ENCODE measurements at regions not wholly inside any gene's neighbourhood (a gene's known extent, or its start where the extent isn't known, plus 50 kb on each side); places are given as distances from the start of the nearest gene placed in this dataset.
A peak's percentile ranks its signal among the peaks of the same experiment; 100 is the strongest.

DNA sequence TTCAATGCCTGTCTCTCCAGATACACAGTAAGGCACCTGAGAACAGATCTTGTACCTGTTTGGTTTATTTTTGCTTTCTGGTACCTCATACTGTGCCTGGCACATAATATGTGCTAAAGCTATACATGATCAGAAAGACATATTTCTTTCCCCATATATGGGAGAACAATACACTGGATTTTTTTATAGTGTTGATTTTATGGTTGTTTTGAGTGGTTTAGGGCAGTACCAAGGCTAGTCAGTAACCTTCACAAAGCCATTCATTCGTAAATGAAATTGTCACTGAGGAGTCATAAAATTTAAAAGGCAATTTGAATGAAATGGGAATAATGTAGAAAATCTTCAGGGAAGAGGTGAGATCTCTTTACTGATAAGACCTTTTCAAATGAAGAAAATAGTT is 810.2 kb downstream of the TUSC7 start:
- DNase-seq: no peak

DNA sequence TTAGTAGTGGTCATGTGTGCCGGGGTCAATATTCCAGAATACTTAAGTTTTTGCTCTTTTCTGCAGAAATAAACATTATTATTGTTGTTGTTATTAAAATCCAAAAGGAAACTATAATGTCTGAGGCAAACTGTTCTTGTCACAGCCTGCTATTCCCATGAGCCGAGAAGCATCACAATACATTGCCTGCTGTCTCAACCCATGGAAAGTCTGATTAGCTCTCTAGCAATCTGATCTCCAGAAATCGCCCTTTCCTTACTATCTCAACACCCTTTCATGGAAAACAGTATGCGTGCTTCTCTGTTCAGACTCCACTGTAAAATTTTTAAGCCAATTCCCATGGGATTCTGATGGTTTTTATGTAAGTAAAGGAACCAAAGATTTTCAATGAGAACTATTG is 811.0 kb downstream of the TUSC7 start:
- DNase-seq: no peak

- no peak for DNase-seq
These were observed 813.8 kb downstream of the TUSC7 start for GRCh38 chr3:117523418-117523817.

DNA sequence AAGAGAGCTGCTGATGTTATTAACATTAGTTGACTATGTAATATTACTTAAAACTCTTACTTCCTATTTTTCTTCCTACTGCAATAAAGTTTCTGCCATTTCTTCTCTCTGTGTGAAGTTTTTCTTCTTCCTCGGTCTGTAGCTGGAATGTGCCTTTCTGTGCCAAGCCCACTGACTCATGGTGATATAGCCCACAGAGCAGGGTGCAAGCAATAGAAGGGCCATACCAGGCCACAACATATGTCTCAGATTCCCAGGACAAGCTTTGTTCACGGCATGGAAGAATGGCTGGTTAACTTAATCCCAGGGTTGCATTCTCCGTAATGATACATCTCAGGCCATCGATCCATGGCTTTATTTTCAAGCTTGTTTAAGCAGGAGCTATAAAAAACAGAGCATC is 815.3 kb downstream of the TUSC7 start:
- DNase-seq: no peak

GRCh38 chr3:117526470-117527079 is 817.0 kb downstream of the TUSC7 start:
- DNase-seq: peak; percentile 41

GRCh38 chr3:117527346-117527745 is 817.8 kb downstream of the TUSC7 start:
- no peak for DNase-seq

DNA sequence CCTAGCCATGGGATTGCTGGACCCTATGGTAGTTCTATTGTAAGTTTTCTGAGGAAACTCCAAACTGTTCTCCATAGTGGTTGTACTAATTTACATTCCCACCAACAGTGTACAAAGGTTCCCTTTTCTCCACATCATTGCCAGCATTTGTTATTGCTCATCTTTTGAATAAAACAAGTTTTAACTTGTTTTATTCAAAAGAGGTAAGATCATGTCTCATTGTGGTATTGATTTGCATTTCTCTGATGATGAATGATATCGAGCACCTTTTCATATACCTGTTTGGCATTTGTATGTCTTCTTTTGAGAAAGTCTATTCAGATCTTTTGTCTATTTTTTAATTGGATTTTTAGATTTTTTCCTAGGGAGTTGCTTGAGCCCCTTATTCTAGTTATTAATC is 819.1 kb downstream of the TUSC7 start:
- DNase-seq: no peak

GRCh38 chr3:117531078-117531767 is 821.6 kb downstream of the TUSC7 start:
- DNase-seq: no peak

GRCh38 chr3:117532268-117532667 is 822.7 kb downstream of the TUSC7 start:
- no peak for DNase-seq

- no peak for DNase-seq
These were observed 824.6 kb downstream of the TUSC7 start for GRCh38 chr3:117534138-117534537.

DNA sequence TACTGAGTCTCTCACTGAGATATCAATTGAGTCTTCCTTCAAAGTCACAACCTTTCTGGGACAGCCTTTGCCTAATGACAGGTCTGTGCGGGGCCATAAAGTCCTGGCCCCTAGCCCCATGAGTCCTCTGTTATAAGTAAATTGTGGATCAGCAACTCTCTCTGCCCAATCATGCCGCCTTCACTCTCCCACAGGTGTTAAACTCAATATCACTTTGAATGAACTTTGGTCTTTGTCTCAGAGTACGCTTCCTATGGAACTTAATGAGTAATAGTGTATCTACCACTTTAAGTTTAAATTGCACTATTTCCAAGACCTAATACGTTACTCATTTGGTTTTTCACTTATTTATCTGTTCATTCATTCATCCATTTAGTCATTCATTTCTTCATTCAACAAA is 826.4 kb downstream of the TUSC7 start:
- no peak for DNase-seq

DNA sequence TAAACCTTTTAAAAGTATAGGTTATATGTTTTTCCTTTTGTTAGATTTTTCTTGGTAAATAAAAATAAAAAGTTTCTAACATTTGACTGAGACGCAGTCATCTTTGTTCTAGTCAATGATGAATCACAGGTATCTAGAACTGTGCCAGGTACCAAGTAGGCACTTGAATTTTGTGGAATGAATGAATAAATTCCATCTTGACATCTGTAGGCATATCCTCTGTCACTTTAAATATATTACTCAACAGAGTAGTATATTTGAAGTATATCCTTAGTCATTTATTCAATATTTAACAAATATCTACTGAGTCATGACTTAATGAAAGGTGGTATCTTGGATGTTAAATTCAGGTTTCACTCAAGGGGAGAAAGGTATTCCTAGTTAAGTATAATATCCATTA is 828.4 kb downstream of the TUSC7 start:
- DNase-seq: no peak

GRCh38 chr3:117539729-117540128 is 830.1 kb downstream of the TUSC7 start:
- no peak for DNase-seq

DNA sequence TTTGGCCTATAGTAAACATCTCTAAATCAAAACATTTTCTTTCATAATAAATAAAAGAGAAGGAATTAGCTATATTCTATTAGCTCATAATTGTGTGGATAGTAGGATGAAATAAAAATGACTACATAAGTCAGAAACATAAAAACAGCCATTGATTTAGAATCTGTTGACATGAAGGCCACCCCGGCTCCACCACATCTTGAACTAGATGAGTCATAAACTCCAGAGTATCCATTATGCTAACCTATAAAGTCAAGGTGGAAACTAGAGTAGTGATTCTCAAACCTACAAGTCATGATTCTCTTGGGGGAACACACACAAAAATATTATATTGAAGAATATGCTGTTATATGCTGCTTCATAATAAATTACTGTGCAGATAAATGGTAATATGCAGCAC is 831.0 kb downstream of the TUSC7 start:
- no peak for DNase-seq

GRCh38 chr3:117541721-117542120 is 832.1 kb downstream of the TUSC7 start:
- no peak for DNase-seq

DNA sequence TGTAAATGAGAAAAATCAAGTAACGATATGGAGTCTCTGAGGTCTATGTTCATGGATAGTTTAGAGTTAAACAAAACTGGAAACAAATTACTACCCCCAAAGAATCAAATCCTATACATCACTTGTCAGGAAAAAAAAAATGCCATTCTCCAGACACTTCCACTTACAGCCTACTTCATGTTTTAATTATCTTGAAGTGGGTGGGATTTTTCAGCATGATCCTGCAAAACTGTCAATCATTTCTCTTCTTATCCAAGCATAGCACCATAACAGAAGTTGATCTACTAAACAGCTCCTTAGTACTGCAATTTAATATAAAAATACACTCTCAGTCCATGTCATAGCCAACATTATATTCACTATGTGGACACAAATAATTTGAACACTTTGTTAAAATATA is 833.9 kb downstream of the TUSC7 start:
- no peak for DNase-seq

- no peak for DNase-seq
These were observed 835.9 kb downstream of the TUSC7 start for GRCh38 chr3:117545484-117545883.

GRCh38 chr3:117547956-117548550 is 838.5 kb downstream of the TUSC7 start:
- DNase-seq: no peak

DNA sequence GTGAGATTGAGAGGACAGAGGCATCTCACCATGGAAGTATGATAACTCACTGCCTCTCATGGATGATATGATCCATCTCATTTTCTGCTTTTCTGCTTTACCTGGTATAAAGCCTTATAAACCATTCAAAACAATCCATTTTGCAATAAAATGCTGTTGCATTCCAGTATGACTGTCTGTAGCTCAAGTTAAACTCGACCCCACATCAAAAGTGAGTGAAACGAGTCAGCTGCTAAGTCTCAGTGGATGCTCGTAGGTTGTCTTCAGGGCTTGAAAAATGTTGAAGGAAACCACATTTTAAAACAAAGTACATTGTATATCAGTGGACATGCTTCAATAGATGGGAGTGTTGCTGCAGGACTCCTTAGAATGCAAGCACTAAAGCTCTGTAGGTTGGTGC is 839.0 kb downstream of the TUSC7 start:
- DNase-seq: no peak

DNA sequence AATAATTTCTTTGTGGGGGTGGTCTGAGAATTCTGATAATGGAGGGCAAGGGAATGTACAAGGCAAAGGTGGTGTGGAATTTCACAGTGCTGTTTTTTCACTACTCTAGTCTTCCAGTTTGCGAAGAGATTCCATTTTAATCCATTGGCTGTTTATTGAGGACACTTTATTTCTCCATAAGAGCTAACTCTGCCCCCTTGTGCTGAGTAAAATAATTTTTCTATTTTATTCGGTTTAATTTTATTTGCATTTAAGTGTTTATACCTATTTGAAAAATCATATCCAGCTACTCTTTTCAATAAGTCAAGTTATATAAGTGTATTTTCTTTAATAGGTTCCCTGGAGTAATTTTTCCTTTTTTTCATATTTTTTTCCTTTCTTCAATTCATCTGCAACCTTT is 840.1 kb downstream of the TUSC7 start:
- DNase-seq: no peak

DNA sequence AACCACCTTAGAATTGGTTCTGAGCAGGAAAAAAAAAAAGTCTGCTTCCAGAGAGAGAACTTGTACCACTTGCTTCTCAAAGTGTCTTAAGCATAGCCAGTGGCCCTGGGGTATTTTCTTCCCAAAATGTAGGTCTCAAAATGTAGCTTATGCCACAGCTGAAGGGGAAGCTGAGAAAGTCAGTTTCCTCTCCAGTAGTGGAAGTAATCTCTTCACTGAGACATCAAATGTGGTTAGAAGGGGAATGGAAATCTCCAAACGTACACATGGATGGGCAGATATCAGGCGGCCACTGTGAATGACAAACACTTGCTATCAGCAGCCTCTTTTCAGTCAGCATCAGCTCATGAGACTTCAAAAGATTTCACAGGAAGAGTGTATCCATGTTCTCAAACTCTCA is 841.2 kb downstream of the TUSC7 start:
- DNase-seq: no peak

DNA sequence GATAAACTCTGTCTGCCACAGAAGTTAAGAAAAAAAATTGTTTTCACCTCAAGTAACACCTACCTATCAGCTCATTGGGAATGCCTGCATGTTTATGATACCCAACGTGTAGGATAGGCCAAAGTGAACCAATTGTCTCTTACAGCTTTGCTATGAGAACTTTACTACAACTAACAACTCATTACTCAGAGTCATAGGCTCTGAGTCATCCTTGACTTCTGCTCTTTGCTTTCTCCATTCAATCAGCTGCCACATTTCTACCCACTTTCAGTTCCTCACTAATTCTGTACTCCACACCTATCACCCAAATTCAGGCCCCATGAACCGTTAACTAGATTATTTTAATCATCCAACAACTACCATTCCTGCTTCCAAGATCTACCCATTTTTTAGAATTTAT is 843.9 kb downstream of the TUSC7 start:
- DNase-seq: no peak

DNA sequence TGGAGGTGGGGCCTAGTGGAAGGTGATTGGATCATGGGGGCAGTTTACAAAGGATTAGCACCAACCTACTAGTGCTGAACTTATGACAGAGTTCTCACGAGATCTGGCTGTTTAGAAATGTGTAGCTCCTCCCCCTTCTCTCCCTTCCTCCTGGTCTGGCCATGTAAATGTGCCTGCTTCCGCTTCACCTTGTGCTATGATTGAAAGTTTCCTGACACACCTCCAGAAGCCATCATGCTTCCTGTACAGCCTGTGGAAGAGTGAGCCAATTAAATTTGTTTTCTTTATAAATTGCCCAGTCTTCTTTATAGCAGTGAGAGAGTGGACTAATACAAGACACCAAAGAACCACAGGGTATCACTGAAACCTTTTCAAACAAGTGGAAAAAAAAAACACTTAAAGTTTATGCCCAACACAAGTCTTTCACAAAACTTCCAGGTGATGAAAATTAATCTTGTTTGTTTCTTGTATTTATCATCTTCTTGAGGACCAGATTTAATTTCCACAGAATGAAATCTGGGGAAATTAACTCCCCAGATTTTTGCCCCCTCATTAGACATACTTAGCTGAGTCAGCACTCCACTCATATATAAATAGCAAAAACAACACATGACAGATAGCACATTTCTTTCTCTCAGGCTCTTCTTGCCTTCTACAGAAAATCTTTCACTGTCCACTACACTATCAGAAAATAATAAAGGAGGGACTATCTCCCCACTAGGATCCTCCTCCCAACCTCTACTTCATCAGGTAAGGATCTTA is 847.2 kb downstream of the TUSC7 start:
- no peak for DNase-seq

Data from muscle of arm (tissue), 1 donor.